ENCODE measurements at regions not wholly inside any gene's neighbourhood (a gene's known extent, or its start where the extent isn't known, plus 50 kb on each side); places are given as distances from the start of the nearest gene placed in this dataset.

DNA sequence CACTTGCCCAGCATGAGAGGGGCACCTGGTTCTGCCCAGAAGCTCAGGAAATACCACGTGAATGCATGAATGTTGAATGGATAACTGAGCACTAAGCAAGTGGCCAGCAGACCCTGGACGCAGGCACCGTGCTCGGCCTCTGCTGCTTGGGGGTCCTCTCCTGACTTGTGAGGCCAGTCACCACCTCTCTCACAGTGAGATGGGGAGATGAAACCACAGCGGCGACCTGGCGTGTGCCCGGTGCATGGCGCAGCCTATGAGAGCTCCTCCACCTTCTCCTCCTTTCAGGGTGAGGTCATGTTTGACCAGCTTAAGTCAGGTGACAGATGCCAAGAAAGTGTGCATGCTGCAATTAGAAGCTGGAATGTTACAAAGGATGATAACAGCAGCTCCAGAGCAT lies 75.5 kb downstream of the HMX1 start:
- Mint-ChIP-seq H3K36me3 (no peaks in the 10 kb centered on the region), H3K9me3 (no peaks in the 10 kb centered on the region), H3K4me3 (no peak overlapping the region), H3K27ac (no peak overlapping the region), H3K27me3 (no peaks in the 10 kb centered on the region), H3K4me1 (no peaks in the 10 kb centered on the region)
- no peak for DNase-seq
- ATAC-seq (replicated peaks), result no peak

DNA sequence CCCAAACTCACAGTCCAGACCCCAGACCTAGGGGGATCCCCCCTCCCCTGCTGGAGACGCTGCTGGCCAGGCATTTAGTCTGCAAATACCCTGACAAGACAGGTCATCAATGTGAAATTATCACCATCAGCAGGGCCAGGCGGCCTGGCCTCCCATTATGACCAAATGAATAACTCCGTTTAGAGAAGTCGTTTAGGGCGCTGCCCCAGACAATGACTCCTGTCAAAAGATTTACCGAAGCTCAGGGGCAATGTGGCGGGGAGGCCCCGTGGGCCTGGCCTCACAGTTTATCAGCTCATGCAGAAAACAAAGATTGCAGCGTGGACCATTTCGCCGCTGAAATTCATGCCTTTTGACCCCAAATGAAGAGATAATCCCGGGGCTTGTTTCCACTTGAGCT lies 76.5 kb downstream of the HMX1 start:
- H3K27me3 Mint-ChIP-seq, result no peaks in the 10 kb centered on the region
- no peaks in the 10 kb centered on the region for H3K4me1 Mint-ChIP-seq
- no peak overlapping the region for H3K27ac Mint-ChIP-seq
- ATAC-seq (replicated peaks), result no peak
- H3K9me3 Mint-ChIP-seq, result no peaks in the 10 kb centered on the region
- no peaks in the 10 kb centered on the region for H3K36me3 Mint-ChIP-seq
- H3K4me3 Mint-ChIP-seq, result no peak overlapping the region
- DNase-seq, result no peak

DNA sequence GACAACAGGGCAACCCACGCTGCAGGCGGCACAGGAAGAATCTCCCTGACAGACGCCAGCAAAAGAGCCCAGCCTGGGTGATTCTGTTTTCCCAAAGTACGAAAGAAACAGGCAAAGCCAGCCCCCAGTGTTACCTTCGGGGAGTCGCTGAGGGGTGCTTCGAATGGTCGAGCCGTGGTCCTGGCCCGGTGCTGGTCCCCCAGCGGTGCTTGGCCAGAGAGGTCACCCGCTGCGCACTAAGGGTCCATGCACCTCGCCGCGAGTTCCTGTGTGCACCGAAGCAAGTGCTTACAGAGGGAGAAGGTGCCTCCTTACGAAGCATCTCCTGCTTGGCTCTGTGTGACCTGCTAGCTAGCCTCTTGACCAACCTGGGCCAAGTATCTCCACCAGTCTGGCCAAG lies 77.1 kb downstream of the HMX1 start:
- no peak overlapping the region for H3K27ac Mint-ChIP-seq
- DNase-seq (no peak), ATAC-seq (replicated peaks) (no peak)
- H3K4me3 Mint-ChIP-seq, result no peak overlapping the region
- H3K36me3 Mint-ChIP-seq, result no peaks in the 10 kb centered on the region
- no peaks in the 10 kb centered on the region for H3K4me1 Mint-ChIP-seq
- no peaks in the 10 kb centered on the region for H3K27me3 Mint-ChIP-seq
- H3K9me3 Mint-ChIP-seq, result no peaks in the 10 kb centered on the region

DNA sequence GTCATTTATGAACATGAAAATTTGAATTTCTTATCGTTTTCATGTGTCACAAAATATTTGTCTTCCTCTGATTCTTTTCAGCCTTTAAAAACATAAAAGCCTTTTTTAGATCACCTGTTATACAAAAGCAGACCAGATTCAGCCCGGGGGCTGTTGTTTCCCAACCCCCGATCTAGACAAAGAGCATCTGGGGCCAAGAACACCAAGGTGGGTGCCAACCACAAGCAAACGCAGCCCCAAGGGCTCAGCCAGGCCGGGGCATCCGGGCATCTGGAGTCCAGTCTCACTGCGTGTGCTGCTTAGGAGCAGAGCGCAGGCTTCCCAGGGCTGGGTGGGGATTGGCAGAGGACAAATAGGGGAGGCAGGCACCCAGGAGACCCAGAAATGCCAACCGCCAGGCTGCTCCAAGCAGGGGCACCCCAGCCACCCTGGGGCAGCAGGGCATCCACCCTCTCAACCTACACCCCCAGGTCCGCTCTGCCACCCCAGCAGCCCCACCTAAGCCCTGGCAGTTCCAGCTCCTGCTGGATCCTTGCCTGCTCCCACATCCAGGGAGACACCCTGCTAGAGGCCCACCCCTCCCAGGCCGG lies 78.0 kb downstream of the HMX1 start:
- Mint-ChIP-seq H3K27ac (no peak overlapping the region), H3K4me3 (no peak overlapping the region), H3K36me3 (no peaks in the 10 kb centered on the region), H3K9me3 (no peaks in the 10 kb centered on the region), H3K27me3 (no peaks in the 10 kb centered on the region), H3K4me1 (no peaks in the 10 kb centered on the region)
- DNase-seq (no peak), ATAC-seq (replicated peaks) (no peak)

DNA sequence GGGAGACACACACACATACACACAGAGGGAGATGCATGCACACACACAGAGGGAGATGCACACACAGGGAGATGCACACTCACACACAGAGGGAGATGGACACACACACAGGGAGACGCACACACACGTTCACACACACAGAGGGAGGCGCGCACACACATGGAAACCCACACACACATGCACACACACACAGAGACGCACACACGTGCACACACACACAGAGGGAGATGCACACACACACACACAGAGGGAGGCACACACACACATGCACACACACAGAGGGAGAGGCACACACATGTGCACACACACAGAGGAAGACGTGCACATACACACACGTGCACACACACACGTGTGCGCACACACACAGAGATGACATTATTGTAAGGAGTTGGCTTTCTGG lies 79.1 kb downstream of the HMX1 start:
- H3K4me1 Mint-ChIP-seq, result no peaks in the 10 kb centered on the region
- H3K9me3 Mint-ChIP-seq, result no peaks in the 10 kb centered on the region
- no peak for ATAC-seq (replicated peaks)
- DNase-seq, result no peak
- no peak overlapping the region for H3K27ac Mint-ChIP-seq
- H3K36me3 Mint-ChIP-seq, result no peaks in the 10 kb centered on the region
- H3K4me3 Mint-ChIP-seq, result no peak overlapping the region
- H3K27me3 Mint-ChIP-seq, result no peaks in the 10 kb centered on the region

DNA sequence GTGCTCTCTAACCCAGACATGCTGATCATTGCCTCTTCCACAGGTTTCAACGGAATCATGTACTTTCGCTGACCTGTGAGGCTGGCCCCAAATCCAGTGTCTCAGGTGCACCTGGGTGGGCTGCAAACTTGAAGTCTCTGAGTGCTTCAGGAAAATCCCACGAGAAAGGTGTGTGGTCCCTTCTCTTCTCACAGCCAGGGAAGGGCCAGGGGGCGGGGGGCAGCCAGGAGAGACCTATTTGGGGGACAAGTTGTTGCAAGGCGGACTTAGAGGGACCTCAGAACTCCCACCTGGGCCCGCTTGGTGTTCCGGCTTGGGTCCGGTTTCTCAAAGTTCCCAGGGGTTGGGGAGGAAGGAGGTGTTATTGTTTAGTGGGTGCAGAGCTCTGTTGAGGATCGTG lies 80.0 kb downstream of the HMX1 start:
- no peak for ATAC-seq (replicated peaks)
- Mint-ChIP-seq H3K4me1 (no peaks in the 10 kb centered on the region), H3K9me3 (no peaks in the 10 kb centered on the region), H3K27ac (no peak overlapping the region), H3K36me3 (no peaks in the 10 kb centered on the region), H3K27me3 (no peaks in the 10 kb centered on the region), H3K4me3 (no peak overlapping the region)
- DNase-seq, result no peak

DNA sequence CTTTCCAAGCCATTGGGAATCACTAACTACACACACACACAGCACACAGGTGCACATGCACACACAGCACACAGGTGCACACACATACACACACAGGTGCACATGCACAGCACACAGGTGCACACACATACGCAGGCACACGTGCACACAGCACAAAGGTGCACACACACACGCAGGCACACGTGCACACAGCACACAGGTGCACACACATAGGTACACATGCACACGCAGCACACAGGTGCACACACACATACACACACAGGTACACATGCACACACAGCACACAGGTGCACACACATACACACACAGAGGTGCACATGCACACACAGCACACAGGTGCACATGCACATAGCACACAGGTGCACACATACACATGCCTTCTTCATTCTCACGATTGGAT lies 80.9 kb downstream of the HMX1 start:
- Mint-ChIP-seq H3K9me3 (no peaks in the 10 kb centered on the region), H3K4me1 (no peaks in the 10 kb centered on the region), H3K4me3 (no peak overlapping the region), H3K36me3 (no peaks in the 10 kb centered on the region), H3K27me3 (no peaks in the 10 kb centered on the region), H3K27ac (no peak overlapping the region)
- no peak for DNase-seq
- ATAC-seq (replicated peaks), result no peak

DNA sequence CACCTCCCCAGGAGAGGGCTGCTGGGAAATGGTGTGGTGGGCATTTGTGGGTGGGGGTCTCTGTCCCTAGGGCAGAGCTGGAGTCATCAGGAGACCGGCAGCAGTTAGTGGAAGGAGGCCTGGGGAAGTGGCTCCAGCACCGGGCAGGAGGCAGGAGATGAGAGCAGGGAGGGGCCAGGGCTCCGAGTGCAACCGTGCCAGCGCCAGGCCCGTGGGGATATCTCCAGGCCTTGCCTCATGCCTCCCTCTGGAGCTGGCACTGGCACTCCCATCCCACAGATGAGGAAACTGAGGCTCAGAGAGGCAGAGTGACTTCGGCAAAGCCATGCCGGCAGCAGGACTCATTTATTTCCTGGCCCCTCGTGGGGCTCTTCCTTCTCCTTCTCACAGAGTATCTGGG lies 83.5 kb downstream of the HMX1 start:
- DNase-seq, result no peak
- Mint-ChIP-seq H3K9me3 (no peaks in the 10 kb centered on the region), H3K4me3 (no peak overlapping the region), H3K4me1 (no peaks in the 10 kb centered on the region), H3K27ac (no peak overlapping the region), H3K27me3 (no peaks in the 10 kb centered on the region), H3K36me3 (no peaks in the 10 kb centered on the region)
- no peak for ATAC-seq (replicated peaks)

DNA sequence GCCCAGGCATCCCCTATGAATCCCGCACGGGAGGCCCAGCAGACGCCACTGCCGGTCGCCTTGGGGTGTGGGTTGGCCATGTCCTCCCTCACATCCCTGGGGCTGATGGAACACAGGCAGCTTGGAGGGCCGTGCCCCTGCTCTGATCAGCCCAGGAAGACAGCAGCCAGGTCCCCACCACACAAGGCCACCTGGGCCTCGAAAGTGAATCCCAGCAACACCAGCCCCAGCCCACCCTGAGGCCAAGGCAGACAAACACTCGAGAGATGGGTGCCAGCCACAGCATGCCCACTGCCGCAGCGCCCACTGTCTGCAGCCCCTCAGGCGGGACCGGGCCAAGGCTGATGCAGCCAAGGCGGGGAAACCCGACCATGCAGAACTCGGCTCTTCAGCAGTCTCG lies 85.5 kb downstream of the HMX1 start:
- Mint-ChIP-seq H3K4me1 (no peaks in the 10 kb centered on the region), H3K4me3 (no peak overlapping the region), H3K27ac (no peak overlapping the region), H3K9me3 (no peaks in the 10 kb centered on the region), H3K27me3 (peaks cover 0 to 4% of the 10 kb centered on the region in 2 donors), H3K36me3 (no peaks in the 10 kb centered on the region)
- ATAC-seq (replicated peaks) (no peak), DNase-seq (no peak)

DNA sequence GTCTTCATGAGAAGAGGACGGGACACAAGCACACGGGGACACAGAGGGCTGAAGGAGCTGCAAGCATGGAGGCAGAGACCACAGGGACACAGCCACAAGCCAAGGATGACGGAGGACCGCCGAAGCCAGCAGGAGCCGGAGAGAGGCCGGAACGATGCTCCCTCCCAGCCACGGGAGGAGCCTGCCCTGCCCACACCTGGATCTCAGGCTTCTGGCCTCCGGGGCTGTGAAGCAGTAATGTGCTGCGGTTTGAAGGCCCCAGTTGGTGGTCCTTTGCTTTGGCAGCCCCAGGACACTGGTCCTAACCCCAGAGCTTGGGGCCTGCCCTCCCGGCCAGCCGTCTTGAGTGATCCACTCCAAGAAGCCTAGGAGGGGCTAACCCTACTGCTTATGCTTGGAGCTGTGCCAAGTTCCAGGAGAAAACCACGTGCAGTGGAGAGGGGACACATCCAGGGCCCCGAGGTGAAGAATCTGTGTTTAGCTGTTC lies 85.9 kb downstream of the HMX1 start:
- Mint-ChIP-seq H3K36me3 (no peaks in the 10 kb centered on the region), H3K4me1 (no peaks in the 10 kb centered on the region), H3K9me3 (no peaks in the 10 kb centered on the region), H3K27ac (no peak overlapping the region), H3K4me3 (no peak overlapping the region), H3K27me3 (peaks cover 0 to 4% of the 10 kb centered on the region in 2 donors)
- ATAC-seq (replicated peaks), result no peak
- no peak for DNase-seq

DNA sequence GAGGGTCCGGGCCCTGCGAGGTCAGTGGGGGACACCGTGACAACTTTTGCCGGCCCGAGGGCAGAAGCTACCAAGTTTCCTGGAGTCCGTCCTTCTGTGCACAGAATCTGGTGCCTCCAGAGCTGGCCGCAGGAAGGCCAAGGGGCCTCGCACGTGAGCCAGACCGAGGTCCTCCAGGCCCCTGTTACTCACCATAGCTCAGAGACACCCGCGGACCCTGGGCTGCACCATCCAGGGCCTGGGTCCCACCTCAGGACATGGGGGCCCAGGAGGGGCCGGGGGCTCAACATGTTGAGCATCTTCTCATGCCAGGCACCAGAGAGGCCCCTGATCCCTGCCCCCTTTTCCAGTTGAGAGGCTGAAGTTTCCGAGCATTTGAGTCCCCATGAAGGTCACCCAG lies 87.9 kb downstream of the HMX1 start:
- ATAC-seq (replicated peaks), result no peak

DNA sequence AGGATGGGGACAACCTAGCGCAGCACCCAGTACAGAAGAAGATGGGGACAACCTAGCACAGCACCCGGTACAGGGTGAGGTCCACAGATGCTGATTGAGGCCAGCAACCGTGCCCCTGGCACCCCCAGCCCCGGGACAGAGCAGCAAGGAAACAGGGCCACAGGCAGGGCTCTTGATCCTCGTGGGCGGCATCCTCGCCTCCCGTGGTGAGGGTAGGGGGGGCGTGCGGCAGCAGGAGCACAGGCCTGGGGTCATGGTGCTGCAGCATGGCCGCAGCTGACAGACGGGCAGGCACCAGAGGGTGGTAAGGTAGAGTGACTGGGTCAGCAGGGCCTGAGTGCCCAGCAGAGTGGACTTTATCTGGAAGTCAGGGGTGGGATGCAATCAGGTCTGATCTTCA lies 89.5 kb downstream of the HMX1 start:
- H3K27ac Mint-ChIP-seq, result no peak overlapping the region
- no peak for DNase-seq
- no peaks in the 10 kb centered on the region for H3K4me1 Mint-ChIP-seq
- ATAC-seq (replicated peaks), result no peak
- H3K27me3 Mint-ChIP-seq, result peaks cover 0 to 4% of the 10 kb centered on the region in 2 donors
- H3K4me3 Mint-ChIP-seq, result no peak overlapping the region
- no peaks in the 10 kb centered on the region for H3K9me3 Mint-ChIP-seq
- H3K36me3 Mint-ChIP-seq, result no peaks in the 10 kb centered on the region

More for the DNA sequence above, 87.9 kb downstream of the HMX1 start:
- H3K4me3 Mint-ChIP-seq, result no peak overlapping the region
- no peaks in the 10 kb centered on the region for H3K4me1 Mint-ChIP-seq
- peaks cover 0 to 4% of the 10 kb centered on the region in 2 donors for H3K27me3 Mint-ChIP-seq
- H3K27ac Mint-ChIP-seq, result no peak overlapping the region
- H3K36me3 Mint-ChIP-seq, result no peaks in the 10 kb centered on the region
- no peaks in the 10 kb centered on the region for H3K9me3 Mint-ChIP-seq
- no peak for DNase-seq

DNA sequence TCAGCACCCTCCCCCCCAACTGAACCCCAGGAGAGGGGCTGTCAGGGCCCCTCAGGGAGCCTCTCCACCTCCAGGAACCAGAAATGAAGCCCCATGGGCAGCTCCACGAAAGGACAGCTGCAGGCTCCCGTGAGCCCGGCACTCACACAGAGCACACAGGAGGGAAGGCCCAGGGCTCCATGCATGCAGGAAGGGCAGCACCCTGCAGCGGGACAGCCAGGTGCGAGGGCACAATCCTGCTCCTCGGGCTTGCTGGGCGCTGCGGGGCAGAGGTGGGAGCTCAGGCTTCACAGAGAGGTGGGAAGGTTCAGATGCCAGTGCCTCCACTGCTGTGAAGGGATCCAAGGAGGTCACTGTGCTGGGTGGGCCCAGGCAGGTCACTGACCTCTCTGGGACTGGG lies 90.0 kb downstream of the HMX1 start:
- H3K4me3 Mint-ChIP-seq, result no peak overlapping the region
- no peak for ATAC-seq (replicated peaks)
- H3K27ac Mint-ChIP-seq, result no peak overlapping the region
- DNase-seq, result no peak
- H3K9me3 Mint-ChIP-seq, result no peaks in the 10 kb centered on the region
- no peaks in the 10 kb centered on the region for H3K36me3 Mint-ChIP-seq
- peaks cover 0 to 4% of the 10 kb centered on the region in 2 donors for H3K27me3 Mint-ChIP-seq
- H3K4me1 Mint-ChIP-seq, result no peaks in the 10 kb centered on the region

DNA sequence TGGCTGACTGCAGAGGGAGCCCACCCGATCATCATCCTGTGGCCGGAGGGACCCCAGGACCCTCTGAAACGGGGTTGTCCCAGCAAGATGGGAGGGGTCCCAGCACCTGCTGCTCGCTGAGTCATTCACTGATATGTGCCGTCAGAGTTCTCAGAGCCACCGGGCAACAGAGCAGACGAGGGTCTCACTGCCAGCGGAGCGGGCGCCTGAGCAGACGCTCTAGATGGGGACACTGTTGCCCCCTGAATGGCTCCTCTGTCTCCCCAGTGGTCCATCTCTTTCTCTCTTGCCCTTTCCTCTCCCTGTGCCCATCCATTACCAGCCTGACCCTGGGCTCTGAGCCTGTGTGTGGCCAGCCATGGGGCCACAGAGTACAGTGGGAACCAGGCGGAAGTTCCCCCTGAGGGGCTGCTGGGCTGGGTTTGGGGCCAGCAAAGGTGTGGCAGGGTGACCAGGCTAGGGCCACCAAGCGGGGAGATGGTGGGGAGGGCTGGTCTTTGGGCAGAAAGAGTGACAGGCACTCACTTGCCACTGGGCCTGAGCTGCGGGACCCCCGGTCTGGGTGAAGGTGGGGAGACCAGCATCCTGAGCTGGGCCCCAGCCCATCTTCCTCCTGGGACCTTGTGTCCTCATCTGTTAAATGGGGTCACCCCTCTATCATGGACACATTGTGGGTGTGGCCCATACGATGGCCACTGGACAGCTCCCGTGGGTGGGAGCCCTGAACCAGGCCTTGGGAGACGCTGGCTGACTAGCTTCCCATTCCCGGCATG lies 90.9 kb downstream of the HMX1 start:
- Mint-ChIP-seq H3K27ac (no peak overlapping the region), H3K4me3 (no peak overlapping the region)
- DNase-seq, result no peak

DNA sequence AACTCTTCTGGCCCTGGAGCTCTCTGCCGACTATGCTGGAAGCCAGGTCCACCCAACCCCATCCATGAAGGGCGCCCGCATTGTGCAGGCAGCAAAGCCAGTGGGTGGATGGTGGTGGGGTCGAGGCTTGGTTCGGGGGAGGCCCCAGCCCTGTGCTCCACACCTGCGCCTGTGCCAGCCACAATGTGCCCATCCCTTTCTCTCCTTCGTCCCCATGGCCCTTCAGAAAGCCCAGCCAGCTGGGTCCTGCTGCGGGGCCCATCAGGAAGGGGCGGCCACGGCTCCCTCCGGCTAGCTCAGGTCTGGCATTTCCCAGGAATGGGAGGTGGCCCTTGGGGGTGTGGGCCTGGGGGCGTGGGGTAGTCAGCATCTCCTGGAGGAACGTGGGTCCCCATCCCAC lies 91.6 kb downstream of the HMX1 start:
- no peak overlapping the region for H3K4me3 Mint-ChIP-seq
- no peak for ATAC-seq (replicated peaks)

More for the DNA sequence above, 90.9 kb downstream of the HMX1 start:
- no peak for ATAC-seq (replicated peaks)
- H3K4me1 Mint-ChIP-seq, result no peaks in the 10 kb centered on the region
- no peaks in the 10 kb centered on the region for H3K9me3 Mint-ChIP-seq
- H3K27me3 Mint-ChIP-seq, result peaks cover 0 to 4% of the 10 kb centered on the region in 2 donors
- H3K36me3 Mint-ChIP-seq, result no peaks in the 10 kb centered on the region

More for the DNA sequence above, 91.6 kb downstream of the HMX1 start:
- Mint-ChIP-seq H3K36me3 (no peaks in the 10 kb centered on the region), H3K27ac (no peak overlapping the region), H3K9me3 (no peaks in the 10 kb centered on the region), H3K4me1 (no peaks in the 10 kb centered on the region), H3K27me3 (peaks cover 0 to 4% of the 10 kb centered on the region in 2 donors)
- DNase-seq, result no peak
